Stomach smooth muscle (tissue), 2 donors: ENCODE measurements at regions not wholly inside any gene's neighbourhood (a gene's known extent, or its start where the extent isn't known, plus 50 kb on each side); places are given as distances from the start of the nearest gene placed in this dataset.
"Not testable (repeated sequence)": the region's sequence is repeated elsewhere in the genome, so short reads cannot be mapped to it uniquely, and the experiment has no call there.

ENCODE experiments used
- H3K27ac ChIP-seq: one replicate; pipeline ENCODE4 v1.7.0; 2013; ENCODE audit warnings: mild to moderate bottlenecking, low read length, inconsistent platforms
- H3K27me3 ChIP-seq, 2 donors: one replicate each; pipeline ENCODE4 v1.7.0; 2013; ENCODE audit warnings: low read length in 2 of 2; ENCODE audit not compliant: insufficient read depth in 2 of 2, control insufficient read depth in 1 of 2
- H3K36me3 ChIP-seq, 2 donors: one replicate each; pipeline ENCODE4 v1.7.0; 2013; ENCODE audit warnings: low read length in 2 of 2; ENCODE audit not compliant: control insufficient read depth in 2 of 2, insufficient read depth in 2 of 2
- H3K4me1 ChIP-seq: one replicate; pipeline ENCODE4 v1.7.0; 2013; ENCODE audit warnings: low read length; ENCODE audit not compliant: control insufficient read depth, insufficient read depth
- H3K4me3 ChIP-seq, 2 donors: one replicate each; pipeline ENCODE4 v1.7.0; 2013; ENCODE audit warnings: low read length in 2 of 2
- H3K9ac ChIP-seq, 2 donors: one replicate each; pipeline ENCODE4 v1.7.0; 2013; ENCODE audit warnings: low read length in 2 of 2, mild to moderate bottlenecking in 1 of 2
- H3K9me3 ChIP-seq, 2 donors: one replicate each; pipeline ENCODE4 v1.7.0; 2013; ENCODE audit warnings: low read length in 2 of 2; ENCODE audit not compliant: control insufficient read depth in 2 of 2
- donor health status: healthy.
- donor health status: Pancreatic carcinoma.

- Histone ChIP-seq H3K27ac (no peak overlapping the region), H3K4me3 (no peak overlapping the region), H3K27me3 (no peaks in the 10 kb centered on the region), H3K4me1 (peaks cover 5% of the 10 kb centered on the region), H3K9me3 (no peaks in the 10 kb centered on the region), H3K9ac (no peak overlapping the region), H3K36me3 (no peaks in the 10 kb centered on the region)
Measured at GRCh38 chr2:64879745-64880144, 109.5 kb upstream of the SLC1A4 start.

GRCh38 chr2:64880193-64880951, 108.8 kb upstream of the SLC1A4 start:
- no peaks in the 10 kb centered on the region for H3K9me3 ChIP-seq
- H3K27ac ChIP-seq, result no peak overlapping the region
- H3K4me3 ChIP-seq, result no peak overlapping the region
- H3K27me3 ChIP-seq, result no peaks in the 10 kb centered on the region
- no peak overlapping the region for H3K9ac ChIP-seq
- H3K4me1 ChIP-seq, result peaks cover 5% of the 10 kb centered on the region
- no peaks in the 10 kb centered on the region for H3K36me3 ChIP-seq

DNA sequence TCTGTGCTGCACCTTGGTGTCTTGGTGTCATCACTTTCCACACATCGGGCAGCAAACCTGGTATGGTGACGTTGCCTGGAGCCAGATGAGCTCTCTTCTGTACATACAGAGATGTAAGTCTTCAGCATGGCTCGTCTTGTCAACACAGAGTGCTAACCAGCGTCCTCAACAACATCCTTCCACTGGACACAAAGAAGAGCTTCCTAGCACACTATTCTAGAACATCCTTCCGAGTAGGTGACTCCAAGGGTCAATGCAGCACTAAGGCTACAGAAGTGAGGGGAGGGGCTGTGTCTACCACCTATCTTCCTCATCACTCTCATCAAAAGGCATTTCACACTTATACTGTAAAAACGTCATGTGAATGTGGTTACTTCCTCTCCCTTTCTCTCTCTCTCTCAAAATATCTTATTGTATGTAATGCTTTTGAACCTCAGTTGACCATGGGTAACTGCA, 108.1 kb upstream of the SLC1A4 start:
- Histone ChIP-seq H3K27ac (no peak overlapping the region), H3K4me3 (no peak overlapping the region), H3K9me3 (no peaks in the 10 kb centered on the region), H3K4me1 (peaks cover 5% of the 10 kb centered on the region), H3K27me3 (no peaks in the 10 kb centered on the region), H3K36me3 (no peaks in the 10 kb centered on the region), H3K9ac (no peak overlapping the region)

GRCh38 chr2:64887565-64887964, 101.6 kb upstream of the SLC1A4 start:
- no peak overlapping the region for H3K27ac ChIP-seq
- no peak overlapping the region for H3K4me3 ChIP-seq
- H3K9ac ChIP-seq, result no peak overlapping the region
- H3K9me3 ChIP-seq, result peaks cover 0 to 3% of the 10 kb centered on the region in 2 donors
- no peaks in the 10 kb centered on the region for H3K36me3 ChIP-seq
- no peaks in the 10 kb centered on the region for H3K4me1 ChIP-seq
- peaks cover 0 to 3% of the 10 kb centered on the region in 2 donors for H3K27me3 ChIP-seq

- Histone ChIP-seq H3K9me3 (peaks cover 0 to 3% of the 10 kb centered on the region in 2 donors), H3K4me1 (no peaks in the 10 kb centered on the region), H3K27me3 (peaks cover 0 to 3% of the 10 kb centered on the region in 2 donors), H3K9ac (no peak overlapping the region), H3K27ac (no peak overlapping the region), H3K36me3 (no peaks in the 10 kb centered on the region), H3K4me3 (no peak overlapping the region)
Measured at GRCh38 chr2:64888591-64889309, 100.4 kb upstream of the SLC1A4 start.

GRCh38 chr2:64889803-64890202, 99.4 kb upstream of the SLC1A4 start:
- Histone ChIP-seq H3K27me3 (peaks cover 0 to 3% of the 10 kb centered on the region in 2 donors), H3K9ac (no peak overlapping the region), H3K36me3 (no peaks in the 10 kb centered on the region), H3K4me3 (no peak overlapping the region), H3K27ac (no peak overlapping the region), H3K9me3 (peaks cover 0 to 3% of the 10 kb centered on the region in 2 donors), H3K4me1 (no peaks in the 10 kb centered on the region)

DNA sequence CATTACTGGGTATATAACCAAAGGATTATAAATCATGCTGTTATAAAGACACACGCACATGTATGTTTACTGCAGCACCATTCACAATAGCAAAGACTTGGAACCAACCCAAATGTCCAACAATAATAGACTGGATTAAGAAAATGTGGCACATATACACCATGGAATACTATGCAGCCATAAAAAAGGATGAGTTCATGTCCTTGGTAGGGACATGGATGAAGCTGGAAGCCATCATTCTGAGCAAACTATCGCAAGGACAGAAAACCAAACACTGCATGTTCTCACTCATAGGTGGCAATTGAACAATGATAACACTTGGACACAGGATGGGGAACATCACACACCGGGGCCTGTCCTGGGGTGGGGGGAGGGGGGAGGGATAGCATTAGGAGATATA, 92.6 kb upstream of the SLC1A4 start:
- not testable (repeated sequence) for H3K4me3 ChIP-seq, H3K9me3 ChIP-seq, H3K36me3 ChIP-seq, H3K27me3 ChIP-seq, H3K9ac ChIP-seq, H3K4me1 ChIP-seq, H3K27ac ChIP-seq

- no peaks in the 10 kb centered on the region for H3K4me1 ChIP-seq
- no peak overlapping the region for H3K9ac ChIP-seq
- H3K4me3 ChIP-seq, result no peak overlapping the region
- no peaks in the 10 kb centered on the region for H3K36me3 ChIP-seq
- H3K27me3 ChIP-seq, result no peaks in the 10 kb centered on the region
- no peaks in the 10 kb centered on the region for H3K9me3 ChIP-seq
- H3K27ac ChIP-seq, result no peak overlapping the region
Measured at GRCh38 chr2:64899081-64899865, 89.9 kb upstream of the SLC1A4 start.

DNA sequence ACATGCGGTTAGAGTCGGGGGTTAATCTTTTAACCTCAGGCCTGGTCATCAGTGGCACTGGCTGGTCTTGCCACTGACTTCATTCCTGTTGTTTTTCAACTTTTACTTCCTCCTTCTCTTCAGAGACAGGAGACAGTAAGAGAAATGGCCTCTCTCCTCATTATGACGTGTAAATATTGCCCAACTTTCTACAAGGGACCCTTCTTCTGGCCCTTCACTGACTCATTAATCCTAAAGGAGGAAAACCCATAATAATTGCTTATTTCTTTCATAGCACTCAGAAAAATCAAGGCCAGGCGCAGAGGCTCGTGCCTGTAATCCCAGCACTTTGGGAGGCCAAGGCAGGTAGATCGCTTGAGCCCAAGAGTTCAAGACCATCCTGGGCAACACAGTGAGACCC, 89.3 kb upstream of the SLC1A4 start:
- not testable (repeated sequence) for H3K36me3 ChIP-seq, H3K9ac ChIP-seq, H3K27ac ChIP-seq, H3K9me3 ChIP-seq, H3K4me3 ChIP-seq, H3K27me3 ChIP-seq, H3K4me1 ChIP-seq

- Histone ChIP-seq H3K36me3 (no peaks in the 10 kb centered on the region), H3K4me1 (peaks cover 7% of the 10 kb centered on the region), H3K9ac (no peak overlapping the region), H3K9me3 (no peaks in the 10 kb centered on the region), H3K27ac (no peak overlapping the region), H3K27me3 (no peaks in the 10 kb centered on the region), H3K4me3 (no peak overlapping the region)
Measured at GRCh38 chr2:64904413-64905329, 84.5 kb upstream of the SLC1A4 start.
